Lung microvascular endothelial cell (primary cell): ENCODE measurements at regions not wholly inside any gene's neighbourhood (a gene's known extent, or its start where the extent isn't known, plus 50 kb on each side); places are given as distances from the start of the nearest gene placed in this dataset.
"Not testable (repeated sequence)": the region's sequence is repeated elsewhere in the genome, so short reads cannot be mapped to it uniquely, and the experiment has no call there.

ENCODE experiments used
- DNase-seq, 2 donors: peaks; one replicate each; pipeline versions ENCODE4 v3.0.0 to v3.0.0-alpha.2; 2010; ENCODE audit warnings: low read depth in 2 of 2

DNA sequence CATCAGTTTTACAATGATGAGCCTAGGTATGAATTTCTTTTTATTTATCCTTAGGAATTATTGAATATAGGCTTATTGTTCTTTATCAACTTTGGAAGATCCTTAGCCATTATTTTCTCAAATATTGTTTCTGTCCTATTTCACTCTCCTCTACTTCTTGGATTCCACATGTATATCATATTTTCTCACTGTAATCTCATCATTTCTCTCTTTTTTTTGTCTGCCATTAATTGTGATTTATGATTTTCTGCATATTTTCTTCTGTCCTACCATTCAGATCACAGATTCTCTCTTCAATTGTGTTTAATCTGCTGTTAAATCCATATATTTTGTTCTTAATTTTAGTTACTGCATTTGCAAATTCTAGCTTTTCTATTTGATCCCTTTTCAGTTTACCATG, 139.8 kb downstream of the ARRDC3 start:
- DNase-seq: no peak

DNA sequence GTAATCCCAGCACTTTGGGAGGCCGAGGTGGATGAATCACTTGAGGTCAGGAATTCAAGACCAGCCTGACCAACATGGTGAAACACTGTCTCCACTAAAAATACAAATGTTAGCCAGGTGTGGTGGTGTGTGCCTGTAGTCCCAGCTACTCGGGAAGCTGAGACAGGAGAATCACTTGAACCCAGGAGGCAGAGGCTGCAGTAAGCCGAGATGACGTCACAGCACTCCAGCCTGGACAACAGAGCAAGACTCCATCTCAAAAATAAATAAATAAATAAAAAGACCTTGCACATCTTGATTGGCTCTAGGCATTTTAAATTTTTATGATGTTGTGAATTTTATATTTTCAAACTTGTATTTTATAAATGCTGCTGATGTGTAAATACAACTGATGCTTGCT, 141.7 kb downstream of the ARRDC3 start:
- DNase-seq: not testable (repeated sequence)

DNA sequence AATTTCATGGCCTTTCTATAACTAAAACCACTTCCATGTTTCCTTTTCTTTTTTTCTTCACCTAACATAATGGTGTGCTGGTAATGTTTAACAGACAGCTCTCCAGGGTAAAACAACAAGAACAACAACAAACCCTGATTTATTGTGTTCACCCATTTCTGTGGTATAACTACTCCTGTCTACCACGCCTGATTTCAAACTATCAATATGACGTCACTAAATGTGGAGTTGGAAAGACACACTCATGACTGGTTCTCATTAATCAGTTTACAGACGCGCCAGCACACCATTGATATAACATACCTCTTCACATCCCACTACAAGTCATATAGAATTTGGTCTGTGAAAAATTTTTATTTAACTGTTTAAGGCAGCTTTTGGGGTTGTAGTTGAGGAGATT, 142.9 kb downstream of the ARRDC3 start:
- no peak for DNase-seq

DNA sequence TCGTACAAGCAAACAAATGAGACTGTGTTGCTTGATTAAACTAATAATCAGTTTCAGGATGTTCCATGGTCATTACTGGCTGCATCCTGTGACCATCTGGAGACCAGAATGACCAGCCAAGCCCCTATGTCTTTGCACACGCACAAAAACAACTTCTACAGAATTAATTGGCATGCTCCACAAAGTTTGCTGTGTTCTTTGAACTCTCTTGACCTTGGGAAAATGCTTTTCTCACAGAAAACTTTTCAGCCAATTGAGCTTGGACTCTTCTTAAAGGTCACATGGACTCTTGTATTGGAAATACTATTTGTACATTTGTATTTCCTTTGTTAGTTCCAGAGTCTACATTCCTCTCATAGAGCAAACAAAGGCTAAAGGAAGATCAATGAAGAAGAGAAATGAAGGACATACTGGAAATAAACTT, 147.8 kb downstream of the ARRDC3 start:
- DNase-seq: peak in 1 of 2 donors; percentile 68

DNA sequence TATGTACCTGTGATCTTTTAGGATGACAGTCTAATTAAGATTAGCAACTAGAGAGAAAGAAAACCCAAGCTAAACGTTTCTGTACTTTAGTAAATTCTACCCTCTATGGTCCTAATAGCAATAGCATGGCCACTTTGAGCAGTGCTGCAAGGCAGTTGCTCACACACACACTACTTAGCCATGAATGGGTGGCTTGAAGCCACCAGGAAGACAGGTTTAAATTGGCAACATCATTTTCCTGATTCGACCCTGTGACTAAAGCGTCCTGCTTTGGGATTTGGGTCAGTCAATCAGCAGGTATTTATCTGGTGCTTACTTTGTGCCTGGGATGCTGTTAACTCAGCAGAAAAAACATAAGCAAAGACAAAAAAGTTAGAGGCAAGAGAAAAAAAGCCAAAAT, 150.6 kb downstream of the ARRDC3 start:
- DNase-seq: peak in 1 of 2 donors; percentile 58

DNA sequence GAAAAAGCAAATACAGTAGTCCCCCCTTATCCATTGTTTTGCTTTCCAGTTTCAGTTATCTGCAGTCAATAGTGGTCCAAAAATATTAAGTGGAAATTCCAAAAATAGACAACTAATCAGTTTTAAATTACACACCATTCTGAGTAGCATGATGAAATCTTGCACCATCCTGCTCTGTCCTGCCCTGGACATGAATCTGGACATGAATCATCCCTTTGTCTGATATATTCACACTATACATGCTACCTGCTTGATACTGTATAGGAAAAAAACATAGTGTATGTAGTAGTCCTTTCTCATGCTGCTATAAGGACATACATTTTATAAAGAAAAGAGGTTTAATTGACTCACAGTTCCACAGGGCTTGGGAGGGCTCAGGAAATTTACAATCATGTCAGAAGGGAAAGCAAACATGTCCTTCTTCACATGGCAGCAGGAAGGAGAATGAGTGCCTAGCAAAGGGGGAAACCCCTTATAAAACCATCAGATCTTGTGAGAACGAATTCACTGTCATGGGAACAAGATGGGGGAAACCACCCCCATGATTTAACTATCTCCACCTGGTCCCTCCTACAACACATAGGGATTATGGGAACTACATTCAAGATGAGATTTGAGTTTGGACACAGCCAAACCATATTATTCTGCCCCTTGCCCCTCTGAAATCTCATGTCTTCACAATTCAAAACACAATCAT, 153.9 kb downstream of the ARRDC3 start:
- DNase-seq: no peak

DNA sequence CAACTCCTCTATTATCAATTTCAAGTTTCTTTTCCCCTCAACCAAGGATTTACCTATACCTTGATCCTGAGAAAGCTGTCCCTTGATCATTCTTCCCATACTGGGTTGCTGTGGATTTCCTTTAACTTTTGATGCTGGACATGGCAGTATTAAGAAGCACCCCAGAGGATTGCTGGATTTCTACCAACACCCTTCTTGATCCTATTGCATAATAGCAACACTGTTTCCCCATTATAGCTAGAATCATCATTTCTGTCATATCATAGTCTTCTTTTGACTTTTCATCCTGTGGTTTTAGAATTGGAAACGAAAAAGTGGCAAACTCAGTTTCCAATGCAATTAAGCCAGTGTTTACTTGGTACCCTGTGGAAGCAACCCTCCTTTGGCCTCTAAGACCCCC, 154.9 kb downstream of the ARRDC3 start:
- no peak for DNase-seq

DNA sequence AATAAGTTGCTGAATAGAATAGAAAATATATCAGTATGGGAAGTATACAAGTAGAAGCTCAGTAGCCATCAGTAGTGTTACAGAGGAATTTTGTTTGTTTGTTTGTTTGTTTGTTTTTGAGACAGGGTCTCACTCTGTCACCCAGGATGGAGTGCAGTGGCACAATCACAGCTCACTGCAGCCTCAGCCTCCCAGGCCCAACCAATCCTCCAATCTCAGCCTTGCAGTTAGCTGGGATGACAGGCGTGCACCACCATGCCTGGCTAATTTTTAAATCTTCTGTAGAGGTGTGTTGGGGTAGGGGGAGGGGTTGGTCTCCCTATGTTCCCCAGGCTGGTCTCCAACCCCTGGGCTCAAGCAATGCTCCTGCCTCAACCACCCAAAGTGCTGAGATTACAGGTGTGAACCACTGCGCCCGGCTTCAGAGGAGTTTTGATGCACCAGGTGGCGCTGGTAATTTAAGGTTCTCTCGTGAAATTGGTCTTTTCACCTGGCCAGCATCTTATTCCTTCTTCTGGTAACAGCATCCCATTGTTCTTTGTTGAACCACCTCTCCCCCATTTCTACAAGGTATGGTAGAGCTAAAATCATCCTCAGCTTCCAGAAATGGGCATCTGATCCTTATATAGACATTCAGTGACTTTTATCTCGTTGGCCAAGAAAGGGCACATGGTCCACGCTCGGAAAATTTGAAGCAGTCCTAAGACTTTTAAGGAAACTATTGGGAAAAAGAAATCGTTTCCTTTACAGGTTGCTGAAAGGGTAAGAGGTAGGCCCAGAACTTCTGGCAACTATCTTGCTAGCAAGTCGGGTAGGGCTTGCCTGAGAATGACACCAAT, 157.1 kb downstream of the ARRDC3 start:
- peak; percentile 20 to 42 for DNase-seq

DNA sequence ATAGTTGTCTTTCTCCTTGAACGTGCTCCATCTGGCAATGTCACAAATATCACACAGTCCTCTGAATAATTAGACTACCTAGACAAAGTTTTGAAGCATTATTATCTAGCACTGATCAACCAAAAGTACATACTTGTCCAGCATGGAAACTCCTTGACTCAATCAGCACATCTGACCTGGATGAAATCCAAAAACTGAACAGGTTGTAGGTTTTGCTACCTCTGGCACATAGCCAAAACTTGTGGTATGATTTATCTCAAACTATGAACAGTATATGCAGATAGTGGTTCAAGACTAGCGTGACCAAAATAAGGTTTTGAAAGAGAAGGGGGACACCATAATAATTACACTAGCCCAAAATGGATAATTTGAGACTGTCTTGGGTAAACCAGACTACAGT, 158.1 kb downstream of the ARRDC3 start:
- no peak for DNase-seq

DNA sequence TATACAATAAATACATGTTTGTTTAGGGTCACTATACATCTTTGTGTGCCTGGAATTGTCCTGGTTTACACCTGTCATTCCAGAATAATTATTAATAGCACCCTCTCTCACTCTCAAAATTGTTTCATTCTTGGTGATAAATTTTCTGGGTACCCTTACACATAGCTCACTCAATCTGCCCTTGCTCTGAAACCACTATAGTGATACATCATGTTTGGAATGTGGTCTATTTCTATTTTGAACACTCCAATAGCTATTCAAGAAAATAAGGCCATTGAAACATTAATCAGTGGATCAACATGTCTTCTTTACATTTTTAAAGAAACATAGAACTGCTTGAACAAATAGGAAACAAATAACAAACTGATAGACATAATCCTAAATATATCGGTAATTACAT, 158.7 kb downstream of the ARRDC3 start:
- DNase-seq: no peak

DNA sequence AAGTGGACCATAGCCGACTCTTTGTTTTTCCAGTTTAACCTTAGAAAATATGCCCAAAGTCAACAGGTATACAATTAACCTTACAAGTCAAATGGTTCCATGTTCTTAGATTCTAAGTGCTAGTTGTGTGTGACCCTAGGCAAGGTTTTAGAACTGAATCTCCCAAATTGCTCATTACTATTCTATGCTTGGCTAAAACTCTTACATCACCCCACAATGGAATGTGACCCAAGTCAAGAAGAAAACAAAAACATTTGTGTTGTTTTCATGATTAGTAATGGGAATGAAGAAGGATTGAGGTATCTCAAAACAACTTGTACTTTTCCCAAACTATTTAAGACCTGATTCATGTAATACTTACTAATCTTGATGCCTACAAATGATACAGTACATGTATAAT, 159.2 kb downstream of the ARRDC3 start:
- no peak for DNase-seq

DNA sequence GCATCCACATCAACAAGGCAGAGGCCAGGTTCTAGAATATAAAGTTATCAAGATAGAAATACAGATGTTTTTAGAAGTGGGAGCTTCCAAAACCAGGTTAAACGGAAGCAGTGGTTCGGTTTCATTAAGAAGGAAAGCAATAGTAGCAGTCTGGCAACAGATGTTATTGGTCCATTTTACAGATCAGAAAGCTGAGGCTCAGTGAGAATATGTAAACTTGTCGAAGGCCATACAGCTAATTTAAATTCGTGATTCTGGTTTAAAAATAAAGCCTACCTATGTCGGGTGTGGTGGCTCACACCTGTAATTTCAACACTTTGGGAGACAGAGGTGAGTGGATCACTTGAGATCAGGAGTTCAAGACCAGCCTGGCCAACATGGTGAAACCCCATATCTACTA, 160.6 kb downstream of the ARRDC3 start:
- no peak for DNase-seq

DNA sequence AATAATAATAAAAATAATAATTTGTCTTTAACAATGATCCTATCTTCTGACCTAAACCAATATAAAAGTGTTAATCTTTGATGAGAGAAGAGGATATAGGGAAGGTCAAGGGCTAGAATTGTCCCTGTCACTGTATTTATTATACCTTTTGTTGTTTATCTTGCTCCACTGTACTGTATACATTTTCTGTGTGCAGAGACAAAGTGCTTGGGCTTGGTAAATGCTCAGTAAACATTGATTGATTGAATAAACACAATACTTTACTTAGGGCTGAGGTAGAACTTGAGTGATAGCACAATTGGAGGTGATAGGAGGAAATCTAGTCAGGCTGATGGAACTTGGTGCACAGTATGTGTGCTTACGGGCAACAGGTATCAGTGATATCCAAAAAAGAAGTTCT, 161.2 kb downstream of the ARRDC3 start:
- no peak for DNase-seq

DNA sequence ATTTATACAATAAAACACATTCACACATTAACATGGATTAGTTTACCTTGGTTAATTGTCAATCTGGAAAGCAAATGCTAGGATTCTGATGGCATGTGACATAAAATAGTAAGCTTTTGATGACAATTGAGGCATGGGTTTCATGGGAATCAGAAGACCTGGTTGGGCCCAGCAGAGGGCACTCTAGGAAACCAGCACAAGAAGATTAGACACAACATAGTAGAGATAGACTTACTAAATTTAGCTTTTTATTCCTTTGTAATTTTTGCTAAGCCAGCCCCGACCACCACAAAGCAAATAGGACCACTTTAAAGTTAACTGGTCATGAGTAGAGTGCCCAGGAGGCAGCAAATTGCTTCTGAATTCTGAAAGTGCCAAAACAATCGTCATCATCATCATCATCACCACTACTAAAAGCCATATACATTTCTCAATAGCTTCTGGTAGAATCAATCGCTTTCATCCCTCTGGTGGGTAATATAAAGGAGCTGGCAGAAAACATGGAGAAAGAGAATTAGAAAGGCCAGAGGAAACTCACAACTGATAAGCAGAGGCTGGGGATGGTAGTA, 163.2 kb downstream of the ARRDC3 start:
- peak; percentile 74 to 78 for DNase-seq

DNA sequence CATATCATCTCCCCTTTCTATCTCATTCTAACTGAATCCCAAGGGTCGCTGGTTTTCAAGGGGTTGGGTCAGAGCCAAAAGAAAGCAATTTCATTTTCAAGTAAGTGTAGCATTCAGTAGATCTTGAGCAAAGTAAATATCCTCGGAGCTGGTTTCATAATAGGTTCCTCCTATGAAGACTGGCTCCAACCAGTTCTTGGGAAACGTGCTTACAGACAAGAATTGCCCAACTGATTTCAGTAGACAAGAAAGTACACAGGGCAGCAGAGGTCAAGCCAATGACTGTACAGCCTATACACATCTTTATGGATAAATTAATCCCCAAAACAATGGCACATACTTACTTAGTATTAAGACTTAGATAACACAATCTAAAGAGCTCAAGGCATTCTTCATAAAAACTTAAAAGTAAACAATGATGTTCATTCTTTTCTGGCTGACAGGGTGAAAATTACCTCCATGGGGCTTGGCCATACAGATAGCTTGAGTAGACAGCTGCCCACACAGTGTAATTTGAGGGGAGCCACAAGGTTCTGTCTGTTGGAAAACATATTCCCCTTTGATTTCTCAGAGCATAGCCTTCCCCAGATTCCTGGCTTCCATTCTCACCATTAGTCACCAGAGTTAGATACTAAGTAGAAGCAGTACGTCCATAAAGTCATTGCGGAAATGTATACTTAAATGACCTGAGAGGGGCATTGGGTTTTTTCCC, 163.9 kb downstream of the ARRDC3 start:
- DNase-seq: no peak

DNA sequence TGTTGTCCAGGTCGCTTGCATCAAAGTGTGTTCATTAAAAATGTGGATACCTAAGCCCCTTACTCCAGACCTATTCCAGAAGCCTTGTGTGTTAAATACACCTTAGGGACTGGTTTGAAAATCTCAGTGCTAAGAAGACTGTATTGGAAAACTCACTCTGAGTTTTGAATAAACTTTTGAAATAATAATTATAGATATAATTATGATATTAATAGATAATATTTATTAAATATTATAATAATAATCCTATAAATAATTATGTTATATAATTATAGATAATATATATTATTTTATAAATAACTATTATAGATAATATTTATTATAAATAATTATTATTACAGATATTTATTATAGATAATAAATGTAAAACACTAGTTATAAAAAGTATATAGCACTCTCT, 165.3 kb downstream of the ARRDC3 start:
- no peak for DNase-seq

DNA sequence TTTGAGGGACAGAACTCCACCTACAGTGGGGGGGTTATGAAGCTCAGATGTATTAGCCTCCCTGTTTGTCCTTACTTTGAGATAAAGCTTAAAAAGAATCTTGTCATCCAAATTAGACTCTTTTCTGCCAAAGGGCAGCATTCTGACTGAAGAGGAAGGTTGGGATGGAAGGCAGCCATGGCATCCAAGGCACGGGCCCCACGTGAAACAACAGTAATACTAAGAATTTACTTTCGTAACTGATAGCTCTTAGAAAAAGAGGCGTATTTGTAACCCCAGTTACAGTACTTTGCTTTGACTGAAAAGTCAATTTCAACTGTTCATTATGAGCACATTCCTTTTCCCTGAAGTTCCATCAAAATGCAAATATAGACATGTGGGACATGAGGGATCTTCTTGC, 168.5 kb downstream of the ARRDC3 start:
- no peak for DNase-seq
